Parathyroid adenoma (tissue), 2 donors: ENCODE measurements at regions not wholly inside any gene's neighbourhood (a gene's known extent, or its start where the extent isn't known, plus 50 kb on each side); places are given as distances from the start of the nearest gene placed in this dataset.

ENCODE experiments used
- H2AFZ ChIP-seq: fragments of 300-600 bp; sonication (generic); one replicate; pipeline ENCODE4 v1.7.0; 2017; ENCODE audit warnings: antibody characterized with exemption, mild to moderate bottlenecking
- H3K27ac ChIP-seq: fragments of 300-600 bp; sonication (generic); one replicate; pipeline ENCODE4 v1.7.0; 2017
- H3K27me3 ChIP-seq: fragments of 300-600 bp; sonication (generic); one replicate; pipeline ENCODE4 v1.7.0; 2017; ENCODE audit warnings: low read length; ENCODE audit not compliant: control insufficient read depth, insufficient read depth
- H3K36me3 ChIP-seq: fragments of 300-600 bp; sonication (generic); one replicate; pipeline ENCODE4 v1.7.0; 2017; ENCODE audit warnings: low read length; ENCODE audit not compliant: control insufficient read depth, insufficient read depth
- H3K4me1 ChIP-seq: fragments of 300-600 bp; sonication (generic); one replicate; pipeline ENCODE4 v1.7.0; 2017; ENCODE audit warnings: control low read depth
- H3K4me2 ChIP-seq: fragments of 300-600 bp; sonication (generic); one replicate; pipeline ENCODE4 v1.7.0; 2017; ENCODE audit warnings: low read length
- H3K4me3 ChIP-seq: fragments of 300-600 bp; sonication (generic); one replicate; pipeline ENCODE4 v1.7.0; 2017; ENCODE audit warnings: low read depth, low read length
- H3K79me2 ChIP-seq: fragments of 300-600 bp; sonication (generic); one replicate; pipeline ENCODE4 v1.7.0; 2017; ENCODE audit warnings: control low read depth
- H3K9ac ChIP-seq: fragments of 300-600 bp; sonication (generic); one replicate; pipeline ENCODE4 v1.7.0; 2017; ENCODE audit warnings: mild to moderate bottlenecking
- H3K9me3 ChIP-seq: fragments of 300-600 bp; sonication (generic); one replicate; pipeline ENCODE4 v1.7.0; 2017; ENCODE audit warnings: low read length; ENCODE audit not compliant: control insufficient read depth
- TF ChIP-seq, protein P1 (sequence below): fragments of 300-600 bp; sonication (generic); IDR thresholded peaks from one replicate; pipeline ENCODE4 v1.7.0; 2017; ENCODE audit warnings: antibody characterized with exemption, mild to moderate bottlenecking
- donor health status: primary hyperparathyroidism.

DNA sequence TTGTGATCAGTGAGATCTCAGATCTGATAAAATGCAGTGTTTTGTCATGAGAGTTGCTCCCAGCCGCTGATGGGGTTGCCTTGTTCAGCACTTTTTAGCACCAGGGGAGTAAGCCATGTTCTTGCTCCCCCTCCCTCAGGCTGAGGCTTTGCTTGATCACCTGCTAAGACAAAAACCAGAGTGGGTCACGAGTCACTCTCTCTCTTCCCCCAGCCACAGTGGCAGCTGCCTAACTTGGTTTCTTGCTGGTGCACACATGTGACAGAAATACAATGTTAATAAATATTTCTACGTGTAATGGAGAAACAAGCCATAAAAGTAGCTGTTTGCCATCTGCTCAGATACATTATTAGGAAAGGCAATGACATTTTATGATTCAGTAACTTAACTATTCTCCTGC is 212.4 kb upstream of the DMRT1 start:
- Histone ChIP-seq H3K4me2 (no peak overlapping the region), H3K9ac (no peak overlapping the region), H2AFZ (no peak overlapping the region), H3K36me3 (no peaks in the 10 kb centered on the region), H3K4me1 (no peaks in the 10 kb centered on the region), H3K27ac (no peak overlapping the region), H3K4me3 (no peak overlapping the region), H3K27me3 (no peaks in the 10 kb centered on the region), H3K9me3 (no peaks in the 10 kb centered on the region), H3K79me2 (no peaks in the 10 kb centered on the region)
- TF ChIP-seq, protein P1, sequence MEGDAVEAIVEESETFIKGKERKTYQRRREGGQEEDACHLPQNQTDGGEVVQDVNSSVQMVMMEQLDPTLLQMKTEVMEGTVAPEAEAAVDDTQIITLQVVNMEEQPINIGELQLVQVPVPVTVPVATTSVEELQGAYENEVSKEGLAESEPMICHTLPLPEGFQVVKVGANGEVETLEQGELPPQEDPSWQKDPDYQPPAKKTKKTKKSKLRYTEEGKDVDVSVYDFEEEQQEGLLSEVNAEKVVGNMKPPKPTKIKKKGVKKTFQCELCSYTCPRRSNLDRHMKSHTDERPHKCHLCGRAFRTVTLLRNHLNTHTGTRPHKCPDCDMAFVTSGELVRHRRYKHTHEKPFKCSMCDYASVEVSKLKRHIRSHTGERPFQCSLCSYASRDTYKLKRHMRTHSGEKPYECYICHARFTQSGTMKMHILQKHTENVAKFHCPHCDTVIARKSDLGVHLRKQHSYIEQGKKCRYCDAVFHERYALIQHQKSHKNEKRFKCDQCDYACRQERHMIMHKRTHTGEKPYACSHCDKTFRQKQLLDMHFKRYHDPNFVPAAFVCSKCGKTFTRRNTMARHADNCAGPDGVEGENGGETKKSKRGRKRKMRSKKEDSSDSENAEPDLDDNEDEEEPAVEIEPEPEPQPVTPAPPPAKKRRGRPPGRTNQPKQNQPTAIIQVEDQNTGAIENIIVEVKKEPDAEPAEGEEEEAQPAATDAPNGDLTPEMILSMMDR: no peak

DNA sequence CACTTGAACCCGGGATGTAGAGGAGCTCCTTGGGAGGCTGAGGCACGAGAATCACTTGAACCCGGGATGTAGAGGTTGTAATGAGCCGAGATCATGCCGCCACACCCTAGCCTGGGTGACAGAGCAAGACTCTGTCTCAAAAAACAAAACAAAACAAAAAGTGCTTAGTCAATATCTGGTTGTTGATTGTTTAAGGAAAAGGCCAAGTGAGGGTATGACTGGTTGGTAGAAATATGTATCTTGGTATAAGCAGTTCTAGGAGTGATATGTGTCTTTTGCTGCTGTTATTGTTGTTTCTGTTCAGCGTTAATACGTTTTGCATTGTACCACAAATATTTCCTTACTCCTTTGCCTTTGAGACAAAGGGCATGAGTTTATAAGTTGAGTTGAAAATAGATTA is 210.7 kb upstream of the DMRT1 start:
- Histone ChIP-seq H3K9ac (no peak overlapping the region), H2AFZ (no peak overlapping the region), H3K27ac (no peak overlapping the region), H3K4me2 (no peak overlapping the region), H3K36me3 (no peaks in the 10 kb centered on the region), H3K27me3 (no peaks in the 10 kb centered on the region), H3K4me1 (no peaks in the 10 kb centered on the region), H3K9me3 (no peaks in the 10 kb centered on the region), H3K4me3 (no peak overlapping the region), H3K79me2 (no peaks in the 10 kb centered on the region)
- TF ChIP-seq, protein P1: no peak

DNA sequence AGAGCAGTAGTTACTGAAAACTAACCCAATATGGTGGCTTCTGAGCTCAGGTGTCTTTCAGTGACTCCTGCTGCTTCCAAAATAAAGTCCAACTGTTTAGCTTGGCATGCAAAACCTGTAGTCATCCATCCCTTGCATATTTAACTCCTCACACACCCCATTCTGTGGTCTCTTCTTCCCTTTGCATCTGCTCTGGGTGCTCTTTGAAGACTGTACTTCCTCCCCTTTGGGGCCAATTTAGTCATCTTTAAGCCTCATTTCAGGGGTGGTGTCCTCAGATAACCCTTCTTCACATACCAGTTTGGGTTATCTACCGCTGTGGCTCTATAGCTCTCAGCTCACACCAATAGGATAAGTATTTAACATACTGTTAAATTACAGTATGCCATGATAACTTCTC is 209.9 kb upstream of the DMRT1 start:
- Histone ChIP-seq H3K4me3 (no peak overlapping the region), H3K9ac (no peak overlapping the region), H2AFZ (no peak overlapping the region), H3K9me3 (no peaks in the 10 kb centered on the region), H3K4me2 (no peak overlapping the region), H3K27ac (no peak overlapping the region), H3K27me3 (no peaks in the 10 kb centered on the region), H3K79me2 (no peaks in the 10 kb centered on the region), H3K36me3 (no peaks in the 10 kb centered on the region), H3K4me1 (no peaks in the 10 kb centered on the region)
- TF ChIP-seq, protein P1: no peak

DNA sequence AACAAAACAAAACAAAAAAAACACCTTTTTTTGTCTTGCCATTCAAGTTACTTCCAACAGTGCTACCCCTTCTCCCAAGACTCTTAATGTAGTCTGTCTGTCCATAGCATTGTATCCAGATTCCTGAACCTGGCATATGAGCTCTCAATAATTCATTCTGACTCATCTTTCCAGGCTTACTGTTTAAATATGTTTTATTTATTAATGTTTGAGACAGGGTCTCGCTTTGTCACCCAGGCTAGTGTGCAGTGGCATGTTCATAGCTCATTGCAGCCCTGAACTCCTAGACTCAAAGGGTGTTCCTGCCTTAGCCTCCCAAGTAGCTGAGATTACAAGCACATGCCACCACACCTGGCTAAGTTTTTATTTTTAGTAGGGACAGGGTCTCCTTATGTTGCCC is 208.0 kb upstream of the DMRT1 start:
- no peak overlapping the region for H3K27ac ChIP-seq

More for the DNA sequence above, 208.0 kb upstream of the DMRT1 start:
- Histone ChIP-seq H3K4me1 (no peaks in the 10 kb centered on the region), H3K4me2 (no peak overlapping the region), H3K27me3 (no peaks in the 10 kb centered on the region), H3K9ac (no peak overlapping the region), H3K36me3 (no peaks in the 10 kb centered on the region), H2AFZ (no peak overlapping the region), H3K9me3 (no peaks in the 10 kb centered on the region), H3K79me2 (no peaks in the 10 kb centered on the region), H3K4me3 (no peak overlapping the region)
- TF ChIP-seq, protein P1: no peak
